DMS114 treated with DMSO at 0.1 percent for 48 hours (cell line): ENCODE measurements at regions not wholly inside any gene's neighbourhood (a gene's known extent, or its start where the extent isn't known, plus 50 kb on each side); places are given as distances from the start of the nearest gene placed in this dataset.

ENCODE experiments used
- DNase-seq: peaks from one replicate; lab custom pipeline; 2025; ENCODE audit not compliant: unreplicated experiment; lab: John Stamatoyannopoulos, UW

GRCh38 chr6:91173186-91173585 lies 586.3 kb upstream of the MAP3K7 start:
- no peak for DNase-seq

- DNase-seq = no peak
Measured at GRCh38 chr6:91171754-91172462, 585.0 kb upstream of the MAP3K7 start.

GRCh38 chr6:91167846-91168245 lies 581.0 kb upstream of the MAP3K7 start:
- no peak for DNase-seq

- no peak for DNase-seq
Measured at GRCh38 chr6:91166271-91167046, 579.6 kb upstream of the MAP3K7 start.

- no peak for DNase-seq
Measured at GRCh38 chr6:91164105-91164504, 577.2 kb upstream of the MAP3K7 start.

GRCh38 chr6:91161246-91161645 lies 574.4 kb upstream of the MAP3K7 start:
- no peak for DNase-seq

- no peak for DNase-seq
Measured at GRCh38 chr6:91155129-91155785, 568.4 kb upstream of the MAP3K7 start.

GRCh38 chr6:91152824-91153223 lies 566.0 kb upstream of the MAP3K7 start:
- no peak for DNase-seq

GRCh38 chr6:91149956-91150705 lies 563.3 kb upstream of the MAP3K7 start:
- DNase-seq = no peak

- DNase-seq = no peak
Measured at GRCh38 chr6:91149246-91149955, 562.5 kb upstream of the MAP3K7 start.

GRCh38 chr6:91144126-91144525 lies 557.3 kb upstream of the MAP3K7 start:
- no peak for DNase-seq

- no peak for DNase-seq
Measured at GRCh38 chr6:91142154-91142553, 555.3 kb upstream of the MAP3K7 start.

GRCh38 chr6:91141346-91141745 lies 554.5 kb upstream of the MAP3K7 start:
- no peak for DNase-seq

GRCh38 chr6:91140449-91140848 lies 553.6 kb upstream of the MAP3K7 start:
- no peak for DNase-seq

- DNase-seq = no peak
Measured at GRCh38 chr6:91137286-91137685, 550.4 kb upstream of the MAP3K7 start.

- no peak for DNase-seq
Measured at GRCh38 chr6:91135406-91136103, 548.7 kb upstream of the MAP3K7 start.

GRCh38 chr6:91132461-91132860 lies 545.6 kb upstream of the MAP3K7 start:
- DNase-seq = no peak

GRCh38 chr6:91130126-91130525 lies 543.3 kb upstream of the MAP3K7 start:
- no peak for DNase-seq

GRCh38 chr6:91127752-91128151 lies 540.9 kb upstream of the MAP3K7 start:
- DNase-seq = no peak

GRCh38 chr6:91126876-91127275 lies 540.0 kb upstream of the MAP3K7 start:
- DNase-seq = no peak
